HTR-8/SVneo (cell line): ENCODE measurements at regions not wholly inside any gene's neighbourhood (a gene's known extent, or its start where the extent isn't known, plus 50 kb on each side); places are given as distances from the start of the nearest gene placed in this dataset.
"Not testable (repeated sequence)": the region's sequence is repeated elsewhere in the genome, so short reads cannot be mapped to it uniquely, and the experiment has no call there.

Experiments
- DNase-seq: peaks from one replicate; pipeline ENCODE4 v3.0.0; 2011; ENCODE audit warnings: low spot score, mixed read lengths; ENCODE audit not compliant: insufficient read length
- FAIRE-seq: peaks from 2 replicates; lab custom pipeline; 2011; peaks lifted over from hg19 to GRCh38; lab: Jason Lieb, UNC

DNA sequence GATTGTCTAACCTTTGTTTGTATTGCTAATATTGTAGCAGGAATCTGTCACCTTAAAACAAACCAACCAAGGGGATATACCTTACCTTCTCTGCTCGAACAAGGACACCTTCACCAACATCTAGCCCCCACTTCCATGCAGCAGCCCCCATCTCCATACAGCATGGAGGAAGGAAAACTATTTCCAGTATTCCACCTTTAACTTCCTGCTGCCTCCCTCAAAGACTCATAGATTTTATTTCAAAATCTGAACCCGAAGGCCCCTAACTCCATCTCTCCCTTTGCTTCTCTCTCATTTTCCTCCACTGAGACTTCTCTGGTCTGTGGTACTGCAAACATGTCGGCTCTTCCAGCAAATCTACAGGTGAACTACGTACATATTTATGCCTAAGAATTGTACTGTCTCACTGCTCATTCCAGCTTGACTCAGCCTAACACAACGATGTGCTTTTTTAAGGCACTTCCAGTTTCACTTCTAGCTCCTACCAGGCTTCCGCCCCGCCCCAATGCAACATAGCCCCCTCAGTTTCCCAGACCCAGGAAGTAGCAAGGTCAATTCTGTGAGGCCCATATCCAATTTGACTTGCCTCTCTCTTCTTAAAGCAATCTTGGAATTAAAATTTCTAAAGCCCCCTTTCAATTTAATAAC, 70.7 kb upstream of the RNF38 start:
- FAIRE-seq = peak; percentile 16

DNA sequence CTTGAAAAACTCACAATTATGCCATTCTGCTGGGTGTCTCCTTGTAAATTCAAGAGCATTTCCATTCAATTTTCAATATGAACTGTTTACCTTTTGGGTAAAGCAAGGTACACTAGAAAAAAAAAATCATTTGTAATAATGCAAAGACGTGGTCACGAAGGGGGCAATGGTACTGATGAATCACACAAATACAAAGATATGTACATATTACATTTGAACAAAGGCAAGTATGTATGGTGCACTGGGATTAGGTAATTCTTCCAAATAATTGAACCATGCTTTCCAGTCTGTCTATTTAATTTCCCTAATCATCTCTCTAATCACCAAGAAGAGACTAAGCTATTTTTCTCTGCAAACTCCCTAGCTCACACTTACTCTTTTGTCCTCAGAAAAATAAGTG, 63.4 kb upstream of the RNF38 start:
- no peak for FAIRE-seq
- no peak for DNase-seq

More for the DNA sequence above, 70.7 kb upstream of the RNF38 start:
- peak; percentile 63 for DNase-seq

DNA sequence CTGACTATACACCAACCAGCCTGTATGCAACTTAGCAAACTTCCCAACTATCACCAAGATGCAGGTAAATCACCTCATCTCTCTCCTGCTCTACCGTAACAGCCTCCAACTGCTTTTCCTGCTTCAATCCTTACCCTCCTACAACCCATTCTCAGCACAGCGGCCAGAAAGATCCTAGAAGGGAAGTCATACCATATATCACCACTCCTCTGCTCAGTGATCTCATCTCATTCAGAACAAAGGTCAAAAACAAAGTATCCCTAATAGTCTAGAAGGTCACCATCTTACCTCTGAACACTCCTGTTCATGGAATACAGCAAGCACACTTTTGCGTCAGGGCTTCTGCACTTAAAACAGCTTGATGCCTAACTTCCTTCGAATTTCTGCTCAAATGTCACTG, 62.2 kb upstream of the RNF38 start:
- no peak for DNase-seq
- no peak for FAIRE-seq

DNA sequence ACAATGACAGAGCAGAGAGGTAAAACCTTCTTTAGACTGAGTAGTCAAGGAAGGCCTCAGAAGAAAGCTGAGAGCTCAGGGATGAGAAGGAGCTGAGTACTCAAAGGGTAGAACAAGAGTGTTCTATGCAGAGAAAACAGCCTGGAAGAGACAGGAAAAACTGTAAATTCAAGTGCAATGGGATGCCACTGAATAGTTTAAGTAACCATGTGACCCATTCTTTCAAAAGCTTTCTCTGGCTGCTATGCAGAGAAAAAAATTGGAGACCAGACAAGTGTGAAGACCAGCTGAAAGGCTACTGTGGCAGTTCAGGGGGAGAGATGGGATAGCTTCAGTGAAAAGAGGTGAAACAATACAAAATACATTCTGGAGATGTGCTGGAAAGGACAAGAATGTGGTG, 61.3 kb upstream of the RNF38 start:
- DNase-seq (no peak), FAIRE-seq (no peak)

DNA sequence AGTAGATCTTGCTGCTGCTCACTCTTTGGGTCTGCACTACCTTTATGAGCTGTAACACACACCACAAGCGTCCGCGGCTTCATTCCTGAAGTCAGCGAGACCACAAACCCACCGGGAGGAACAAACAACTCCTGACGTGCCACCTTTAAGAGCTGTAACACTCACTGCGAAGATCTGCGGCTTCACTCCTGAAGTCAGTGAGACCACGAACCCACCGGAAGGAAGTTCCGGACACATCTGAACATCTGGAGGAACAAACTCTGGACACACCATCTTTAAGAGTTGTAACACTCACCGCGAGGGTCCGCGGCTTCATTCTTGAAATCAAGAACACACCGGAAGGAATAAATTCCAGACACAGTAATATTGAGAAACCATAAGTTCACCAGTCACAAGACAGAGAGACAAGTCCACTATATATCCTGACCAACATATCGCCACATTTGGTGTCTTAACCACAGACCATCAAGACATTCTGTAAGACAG, 58.4 kb upstream of the RNF38 start:
- not testable (repeated sequence) for DNase-seq, FAIRE-seq

DNA sequence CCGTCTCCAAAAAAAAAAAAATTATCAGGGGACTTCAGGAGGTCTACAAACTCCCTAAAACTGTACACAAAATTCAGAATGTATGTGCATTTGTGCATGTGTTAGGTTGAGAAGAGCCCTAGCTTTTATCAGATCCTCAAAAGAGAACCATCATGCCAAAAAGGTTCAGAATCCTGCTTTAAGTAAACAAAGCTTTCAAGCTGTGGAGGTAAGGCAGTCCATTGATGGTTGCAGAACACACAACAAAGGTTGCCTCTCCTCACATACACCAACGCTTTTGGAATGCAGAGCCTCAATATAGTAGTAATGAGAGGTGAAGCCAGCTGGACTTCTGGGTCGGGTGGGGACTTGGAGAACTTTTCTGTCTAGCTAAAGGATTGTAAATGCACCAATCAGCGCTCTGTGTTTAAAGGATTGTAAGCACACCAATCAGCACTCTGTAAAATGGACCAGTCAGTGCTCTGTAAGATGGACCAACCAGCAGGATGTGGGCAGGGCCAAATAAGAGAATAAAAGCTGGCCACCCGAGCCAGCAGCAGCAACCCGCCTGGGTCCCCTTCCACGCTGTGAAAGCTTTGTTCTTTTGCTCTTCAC, 57.9 kb upstream of the RNF38 start:
- FAIRE-seq = no peak
- DNase-seq = no peak

DNA sequence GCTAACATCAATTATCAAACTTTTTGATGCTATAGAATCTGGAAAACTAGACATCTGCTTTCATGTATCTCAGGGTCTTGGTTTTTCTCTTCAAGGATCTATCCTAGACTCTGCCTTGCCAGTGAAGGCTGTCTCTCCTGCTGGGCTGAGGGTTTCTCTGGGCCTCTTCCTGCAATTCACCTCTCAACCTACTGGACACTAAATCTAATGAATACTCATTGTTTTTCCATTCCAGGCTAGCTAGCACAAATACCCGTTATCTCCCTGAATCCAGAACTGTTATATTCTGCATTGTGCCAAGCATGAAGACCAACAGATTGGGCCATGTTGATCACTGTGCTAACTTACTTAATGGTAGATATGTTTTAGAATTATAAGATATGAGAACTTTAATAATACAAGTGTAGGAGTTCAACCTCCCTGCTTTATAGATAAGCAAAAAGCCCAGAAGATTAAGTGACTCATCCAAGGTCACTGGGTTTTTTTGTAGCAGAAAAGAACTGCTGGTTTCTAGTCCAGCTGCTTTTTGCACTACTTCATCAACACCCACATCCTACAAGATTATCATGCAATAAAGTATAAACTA, 56.5 kb upstream of the RNF38 start:
- DNase-seq = no peak

DNA sequence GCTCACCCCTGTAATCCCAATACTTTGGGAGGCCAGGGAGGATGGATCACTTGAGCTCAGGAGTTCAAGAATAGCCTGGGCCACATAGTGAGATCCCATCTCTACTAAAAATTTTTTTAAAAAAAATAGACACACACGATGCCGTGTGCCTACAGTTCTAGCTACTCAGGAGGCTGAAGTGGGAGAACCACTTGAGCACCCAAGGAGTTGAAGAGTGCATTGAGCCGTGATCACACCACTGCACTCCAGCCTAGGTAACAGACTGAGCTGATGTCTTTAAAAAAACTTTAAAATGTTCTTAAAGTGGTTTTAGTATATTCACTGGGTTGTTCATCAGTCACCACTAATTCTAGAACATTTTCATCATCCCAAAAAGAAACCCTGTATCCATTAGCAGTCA, 51.9 kb upstream of the RNF38 start:
- DNase-seq (no peak), FAIRE-seq (no peak)

More for the DNA sequence above, 56.5 kb upstream of the RNF38 start:
- FAIRE-seq = no peak

DNA sequence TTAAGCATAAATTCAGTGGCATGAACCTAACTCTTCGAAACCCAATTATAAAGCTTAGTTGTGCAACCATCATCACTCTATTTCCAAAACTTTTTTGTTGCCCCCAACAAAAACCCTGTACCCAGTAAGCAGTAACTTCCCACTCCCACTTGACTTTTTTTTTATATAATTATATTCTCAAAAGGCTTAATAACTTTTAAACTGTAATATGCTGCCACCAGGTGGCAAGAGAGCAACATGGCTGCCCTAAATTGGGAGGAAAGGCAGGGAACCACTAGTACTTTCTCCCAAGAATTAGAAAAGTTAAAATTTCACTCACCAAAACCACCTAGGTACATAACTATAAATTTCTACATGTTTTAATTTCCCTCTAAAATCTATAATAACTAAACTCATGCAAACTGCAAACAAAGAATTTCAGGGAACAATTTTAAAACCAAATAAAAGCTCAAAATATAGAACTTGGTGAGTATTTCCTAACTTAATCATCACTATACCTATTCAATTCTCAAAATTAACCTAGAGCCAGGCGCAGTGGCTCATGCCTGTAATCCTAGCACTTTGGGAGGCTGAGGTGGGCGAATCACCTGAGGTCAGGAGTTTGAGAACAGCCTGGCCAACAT, 50.2 kb upstream of the RNF38 start:
- DNase-seq (peak; percentile 29), FAIRE-seq (no peak)
